ENCODE measurements at regions not wholly inside any gene's neighbourhood (a gene's known extent, or its start where the extent isn't known, plus 50 kb on each side); places are given as distances from the start of the nearest gene placed in this dataset.
A peak's percentile ranks its signal among the peaks of the same experiment; 100 is the strongest.

DNA sequence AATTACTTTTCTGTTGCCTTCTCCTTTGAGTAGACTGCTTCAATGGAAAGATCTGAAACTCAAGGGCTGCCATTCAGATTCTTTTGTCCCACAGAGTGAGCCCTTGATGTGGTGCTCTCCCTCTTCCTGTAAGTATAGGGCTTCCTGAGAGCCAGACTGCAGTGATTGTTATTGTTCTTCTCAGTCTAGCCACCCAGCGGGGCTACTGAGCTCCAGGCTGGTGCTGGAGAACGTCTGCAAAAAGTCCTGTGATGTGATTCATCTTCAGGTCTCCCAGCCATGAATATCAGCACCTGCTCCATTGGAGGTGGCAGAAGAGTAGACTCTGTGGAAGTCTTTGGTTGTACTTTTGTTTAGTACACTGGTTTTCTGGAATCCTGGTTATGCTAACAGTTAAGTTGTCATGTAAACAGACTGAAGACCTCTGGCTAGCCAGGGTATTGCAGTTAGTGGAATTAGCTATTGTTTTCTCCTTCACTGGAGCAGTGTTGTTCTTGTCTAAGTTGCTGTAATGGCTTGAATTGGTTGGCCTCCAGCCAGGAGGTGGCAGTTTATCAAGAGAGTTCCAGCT lies 240.9 kb downstream of the COL12A1 start:
- TF ChIP-seq, protein P1, sequence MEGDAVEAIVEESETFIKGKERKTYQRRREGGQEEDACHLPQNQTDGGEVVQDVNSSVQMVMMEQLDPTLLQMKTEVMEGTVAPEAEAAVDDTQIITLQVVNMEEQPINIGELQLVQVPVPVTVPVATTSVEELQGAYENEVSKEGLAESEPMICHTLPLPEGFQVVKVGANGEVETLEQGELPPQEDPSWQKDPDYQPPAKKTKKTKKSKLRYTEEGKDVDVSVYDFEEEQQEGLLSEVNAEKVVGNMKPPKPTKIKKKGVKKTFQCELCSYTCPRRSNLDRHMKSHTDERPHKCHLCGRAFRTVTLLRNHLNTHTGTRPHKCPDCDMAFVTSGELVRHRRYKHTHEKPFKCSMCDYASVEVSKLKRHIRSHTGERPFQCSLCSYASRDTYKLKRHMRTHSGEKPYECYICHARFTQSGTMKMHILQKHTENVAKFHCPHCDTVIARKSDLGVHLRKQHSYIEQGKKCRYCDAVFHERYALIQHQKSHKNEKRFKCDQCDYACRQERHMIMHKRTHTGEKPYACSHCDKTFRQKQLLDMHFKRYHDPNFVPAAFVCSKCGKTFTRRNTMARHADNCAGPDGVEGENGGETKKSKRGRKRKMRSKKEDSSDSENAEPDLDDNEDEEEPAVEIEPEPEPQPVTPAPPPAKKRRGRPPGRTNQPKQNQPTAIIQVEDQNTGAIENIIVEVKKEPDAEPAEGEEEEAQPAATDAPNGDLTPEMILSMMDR (conservative IDR thresholded peaks at IDR 0.05; ENCODE audit: low read depth in 2 of 2) = peak; percentile 15 to 29; a peak in 3 of 4 replicates
- no peak for TF ChIP-seq JUNB (IDR thresholded peaks at IDR 0.05; ENCODE audit: unreplicated experiment)
- TF ChIP-seq ETS1 (IDR thresholded peaks at IDR 0.05) = no peak
- no peak for TF ChIP-seq EZH2 (IDR thresholded peaks at IDR 0.05; ENCODE audit: low read depth, unreplicated experiment)
- TF ChIP-seq EZH2phosphoT487 (IDR thresholded peaks at IDR 0.05; ENCODE audit: unreplicated experiment) = no peak
- TF ChIP-seq POLR2AphosphoS5 (IDR thresholded peaks at IDR 0.05; ENCODE audit: low read depth) = no peak
- TF ChIP-seq CREB1 (CRISPR knock-in tag; IDR thresholded peaks at IDR 0.05; ENCODE audit: low read depth) = no peak
- TF ChIP-seq STAT1 (IDR thresholded peaks at IDR 0.05; ENCODE audit: unreplicated experiment) = no peak
- no peak for TF ChIP-seq REST (IDR thresholded peaks at IDR 0.05; ENCODE audit: unreplicated experiment)
- no peak for TF ChIP-seq ZNF331 (CRISPR knock-in tag; IDR thresholded peaks at IDR 0.05; ENCODE audit: low read depth)
- TF ChIP-seq, protein P2, sequence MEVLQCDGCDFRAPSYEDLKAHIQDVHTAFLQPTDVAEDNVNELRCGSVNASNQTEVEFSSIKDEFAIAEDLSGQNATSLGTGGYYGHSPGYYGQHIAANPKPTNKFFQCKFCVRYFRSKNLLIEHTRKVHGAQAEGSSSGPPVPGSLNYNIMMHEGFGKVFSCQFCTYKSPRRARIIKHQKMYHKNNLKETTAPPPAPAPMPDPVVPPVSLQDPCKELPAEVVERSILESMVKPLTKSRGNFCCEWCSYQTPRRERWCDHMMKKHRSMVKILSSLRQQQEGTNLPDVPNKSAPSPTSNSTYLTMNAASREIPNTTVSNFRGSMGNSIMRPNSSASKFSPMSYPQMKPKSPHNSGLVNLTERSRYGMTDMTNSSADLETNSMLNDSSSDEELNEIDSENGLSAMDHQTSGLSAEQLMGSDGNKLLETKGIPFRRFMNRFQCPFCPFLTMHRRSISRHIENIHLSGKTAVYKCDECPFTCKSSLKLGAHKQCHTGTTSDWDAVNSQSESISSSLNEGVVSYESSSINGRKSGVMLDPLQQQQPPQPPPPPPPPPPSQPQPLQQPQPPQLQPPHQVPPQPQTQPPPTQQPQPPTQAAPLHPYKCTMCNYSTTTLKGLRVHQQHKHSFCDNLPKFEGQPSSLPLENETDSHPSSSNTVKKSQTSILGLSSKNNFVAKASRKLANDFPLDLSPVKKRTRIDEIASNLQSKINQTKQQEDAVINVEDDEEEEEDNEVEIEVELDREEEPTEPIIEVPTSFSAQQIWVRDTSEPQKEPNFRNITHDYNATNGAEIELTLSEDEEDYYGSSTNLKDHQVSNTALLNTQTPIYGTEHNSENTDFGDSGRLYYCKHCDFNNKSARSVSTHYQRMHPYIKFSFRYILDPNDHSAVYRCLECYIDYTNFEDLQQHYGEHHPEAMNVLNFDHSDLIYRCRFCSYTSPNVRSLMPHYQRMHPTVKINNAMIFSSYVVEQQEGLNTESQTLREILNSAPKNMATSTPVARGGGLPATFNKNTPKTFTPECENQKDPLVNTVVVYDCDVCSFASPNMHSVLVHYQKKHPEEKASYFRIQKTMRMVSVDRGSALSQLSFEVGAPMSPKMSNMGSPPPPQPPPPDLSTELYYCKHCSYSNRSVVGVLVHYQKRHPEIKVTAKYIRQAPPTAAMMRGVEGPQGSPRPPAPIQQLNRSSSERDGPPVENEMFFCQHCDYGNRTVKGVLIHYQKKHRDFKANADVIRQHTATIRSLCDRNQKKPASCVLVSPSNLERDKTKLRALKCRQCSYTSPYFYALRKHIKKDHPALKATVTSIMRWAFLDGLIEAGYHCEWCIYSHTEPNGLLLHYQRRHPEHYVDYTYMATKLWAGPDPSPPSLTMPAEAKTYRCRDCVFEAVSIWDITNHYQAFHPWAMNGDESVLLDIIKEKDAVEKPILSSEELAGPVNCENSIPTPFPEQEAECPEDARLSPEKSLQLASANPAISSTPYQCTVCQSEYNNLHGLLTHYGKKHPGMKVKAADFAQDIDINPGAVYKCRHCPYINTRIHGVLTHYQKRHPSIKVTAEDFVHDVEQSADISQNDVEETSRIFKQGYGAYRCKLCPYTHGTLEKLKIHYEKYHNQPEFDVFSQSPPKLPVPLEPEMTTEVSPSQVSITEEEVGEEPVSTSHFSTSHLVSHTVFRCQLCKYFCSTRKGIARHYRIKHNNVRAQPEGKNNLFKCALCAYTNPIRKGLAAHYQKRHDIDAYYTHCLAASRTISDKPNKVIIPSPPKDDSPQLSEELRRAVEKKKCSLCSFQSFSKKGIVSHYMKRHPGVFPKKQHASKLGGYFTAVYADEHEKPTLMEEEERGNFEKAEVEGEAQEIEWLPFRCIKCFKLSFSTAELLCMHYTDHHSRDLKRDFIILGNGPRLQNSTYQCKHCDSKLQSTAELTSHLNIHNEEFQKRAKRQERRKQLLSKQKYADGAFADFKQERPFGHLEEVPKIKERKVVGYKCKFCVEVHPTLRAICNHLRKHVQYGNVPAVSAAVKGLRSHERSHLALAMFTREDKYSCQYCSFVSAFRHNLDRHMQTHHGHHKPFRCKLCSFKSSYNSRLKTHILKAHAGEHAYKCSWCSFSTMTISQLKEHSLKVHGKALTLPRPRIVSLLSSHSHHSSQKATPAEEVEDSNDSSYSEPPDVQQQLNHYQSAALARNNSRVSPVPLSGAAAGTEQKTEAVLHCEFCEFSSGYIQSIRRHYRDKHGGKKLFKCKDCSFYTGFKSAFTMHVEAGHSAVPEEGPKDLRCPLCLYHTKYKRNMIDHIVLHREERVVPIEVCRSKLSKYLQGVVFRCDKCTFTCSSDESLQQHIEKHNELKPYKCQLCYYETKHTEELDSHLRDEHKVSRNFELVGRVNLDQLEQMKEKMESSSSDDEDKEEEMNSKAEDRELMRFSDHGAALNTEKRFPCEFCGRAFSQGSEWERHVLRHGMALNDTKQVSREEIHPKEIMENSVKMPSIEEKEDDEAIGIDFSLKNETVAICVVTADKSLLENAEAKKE (CRISPR knock-in tag; IDR thresholded peaks at IDR 0.05) = 0 out of 2 replicates have a peak, but pooled peaks have one; percentile 33
- no peak for TF ChIP-seq NANOG (IDR thresholded peaks at IDR 0.05; ENCODE audit: borderline replicate concordance)
- no peak for TF ChIP-seq ZNF114 (CRISPR knock-in tag; IDR thresholded peaks at IDR 0.05)

Measured in GM23338 (cell line).